ENCODE measurements at regions not wholly inside any gene's neighbourhood (a gene's known extent, or its start where the extent isn't known, plus 50 kb on each side); places are given as distances from the start of the nearest gene placed in this dataset.
"Not testable (repeated sequence)": the region's sequence is repeated elsewhere in the genome, so short reads cannot be mapped to it uniquely, and the experiment has no call there.

- TF ChIP-seq, protein P1, sequence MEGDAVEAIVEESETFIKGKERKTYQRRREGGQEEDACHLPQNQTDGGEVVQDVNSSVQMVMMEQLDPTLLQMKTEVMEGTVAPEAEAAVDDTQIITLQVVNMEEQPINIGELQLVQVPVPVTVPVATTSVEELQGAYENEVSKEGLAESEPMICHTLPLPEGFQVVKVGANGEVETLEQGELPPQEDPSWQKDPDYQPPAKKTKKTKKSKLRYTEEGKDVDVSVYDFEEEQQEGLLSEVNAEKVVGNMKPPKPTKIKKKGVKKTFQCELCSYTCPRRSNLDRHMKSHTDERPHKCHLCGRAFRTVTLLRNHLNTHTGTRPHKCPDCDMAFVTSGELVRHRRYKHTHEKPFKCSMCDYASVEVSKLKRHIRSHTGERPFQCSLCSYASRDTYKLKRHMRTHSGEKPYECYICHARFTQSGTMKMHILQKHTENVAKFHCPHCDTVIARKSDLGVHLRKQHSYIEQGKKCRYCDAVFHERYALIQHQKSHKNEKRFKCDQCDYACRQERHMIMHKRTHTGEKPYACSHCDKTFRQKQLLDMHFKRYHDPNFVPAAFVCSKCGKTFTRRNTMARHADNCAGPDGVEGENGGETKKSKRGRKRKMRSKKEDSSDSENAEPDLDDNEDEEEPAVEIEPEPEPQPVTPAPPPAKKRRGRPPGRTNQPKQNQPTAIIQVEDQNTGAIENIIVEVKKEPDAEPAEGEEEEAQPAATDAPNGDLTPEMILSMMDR (IDR thresholded peaks at IDR 0.05), result not testable (repeated sequence)
- not testable (repeated sequence) for TF ChIP-seq POLR2A (IDR thresholded peaks at IDR 0.05)
Observed at GRCh38 chr20:47903009-47903408, 117.7 kb upstream of the SULF2 start.

Measured in esophagus squamous epithelium (tissue), 4 donors.